ENCODE measurements at regions not wholly inside any gene's neighbourhood (a gene's known extent, or its start where the extent isn't known, plus 50 kb on each side); places are given as distances from the start of the nearest gene placed in this dataset.
"Not testable (repeated sequence)": the region's sequence is repeated elsewhere in the genome, so short reads cannot be mapped to it uniquely, and the experiment has no call there.

DNA sequence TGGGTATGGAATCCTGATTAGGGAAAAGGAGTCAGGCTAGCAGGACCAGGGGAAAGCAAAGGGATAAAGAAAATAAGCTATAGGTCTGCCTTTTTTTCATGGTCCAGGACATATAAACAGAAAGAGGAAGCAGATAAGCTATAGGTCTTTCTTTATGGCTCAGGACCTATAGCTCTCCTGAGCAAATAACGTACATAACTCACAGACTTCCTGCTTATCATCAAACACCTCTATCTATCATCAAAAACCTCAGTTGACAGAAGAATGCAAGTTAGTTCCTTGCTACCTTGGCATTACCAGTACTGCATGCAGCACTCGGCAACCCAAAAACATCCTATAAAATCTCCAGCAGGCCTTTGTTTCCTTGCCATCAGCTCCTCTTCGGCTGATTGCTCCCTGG, 238.7 kb upstream of the OR4E1 start:
- no peak for DNase-seq (ENCODE audit: low read depth)

DNA sequence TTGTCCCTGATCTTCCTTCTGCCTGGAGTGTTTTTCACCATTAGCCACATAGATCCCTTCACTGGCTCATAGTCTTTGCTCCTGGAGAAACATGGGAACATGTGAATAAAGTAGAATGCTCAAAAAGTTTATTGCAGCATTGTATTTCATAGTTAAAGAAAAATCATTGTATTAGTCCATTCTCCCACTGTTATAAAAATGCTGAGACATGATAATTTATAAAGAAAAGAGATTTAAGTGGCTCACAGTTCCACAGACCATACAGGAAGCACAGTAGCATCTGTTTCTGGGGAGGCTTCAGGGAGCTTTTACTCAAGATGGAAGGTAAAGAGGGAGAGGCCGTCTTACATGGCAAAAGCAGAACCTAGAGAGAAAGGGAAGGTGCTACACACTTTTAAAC, 238.3 kb upstream of the OR4E1 start:
- DNase-seq (ENCODE audit: low read depth): no peak

DNA sequence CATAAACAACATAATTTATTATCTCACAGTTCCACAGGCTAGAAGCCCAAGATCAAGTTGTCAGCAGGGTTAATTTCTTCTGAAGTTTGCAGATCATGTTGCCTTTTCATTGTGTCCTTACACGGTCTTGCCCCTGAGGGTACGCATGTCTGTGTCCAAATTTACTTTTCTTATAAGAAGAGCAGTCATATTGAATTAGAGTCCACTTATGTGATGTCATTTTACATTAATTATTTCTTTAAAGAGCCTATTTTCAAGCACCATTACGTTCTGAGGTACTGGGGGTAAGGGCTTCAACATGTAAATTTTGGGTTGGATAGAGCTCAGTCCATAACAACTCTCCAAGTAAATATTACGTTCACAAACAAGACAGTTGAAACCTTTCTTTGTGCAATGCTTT, 236.6 kb upstream of the OR4E1 start:
- DNase-seq (ENCODE audit: low read depth): no peak

DNA sequence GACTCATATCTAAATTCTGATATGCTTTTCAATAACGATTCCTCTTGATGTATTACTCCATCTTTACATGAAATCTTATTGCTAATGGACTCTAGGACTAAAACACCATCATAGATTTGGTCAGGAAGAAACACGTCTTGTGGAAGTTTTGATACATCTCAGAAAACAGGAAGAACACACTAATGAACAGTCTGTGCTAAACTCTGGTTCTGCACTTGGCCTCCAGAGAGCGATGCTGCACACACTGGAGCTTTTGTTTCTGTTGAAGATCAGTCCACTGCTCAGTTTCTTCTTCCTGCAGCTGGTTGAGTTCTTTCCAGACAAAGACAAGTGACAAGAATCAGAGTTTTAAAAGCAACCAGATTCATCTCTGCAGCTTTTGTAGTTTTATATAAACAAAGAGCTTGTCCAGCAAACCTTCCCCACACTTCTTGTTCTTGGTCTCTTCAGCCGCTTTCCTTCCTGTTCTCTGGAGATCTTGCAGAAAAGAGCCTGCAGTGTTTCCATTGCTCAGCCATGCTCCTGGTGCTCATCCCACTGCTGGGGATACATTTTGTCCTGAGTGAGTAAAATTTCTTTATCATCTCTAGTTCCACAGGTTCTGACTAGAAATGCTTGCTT, 229.1 kb upstream of the OR4E1 start:
- DNase-seq (ENCODE audit: low read depth): no peak

DNA sequence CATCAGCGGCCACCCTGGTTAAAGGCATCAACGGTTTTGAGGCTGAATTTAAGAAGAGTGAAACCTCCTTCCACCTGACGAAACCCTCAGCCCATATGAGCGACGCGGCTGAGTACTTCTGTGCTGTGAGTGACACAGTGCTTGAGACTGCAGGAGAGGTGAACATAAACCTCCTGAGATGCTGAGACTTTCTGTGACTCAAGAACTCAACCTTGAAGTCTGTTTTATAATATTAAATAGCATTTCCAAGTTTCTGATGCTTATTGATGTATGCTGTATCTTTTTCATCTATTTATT, 221.2 kb upstream of the OR4E1 start:
- not testable (repeated sequence) for DNase-seq (ENCODE audit: low read depth)

DNA sequence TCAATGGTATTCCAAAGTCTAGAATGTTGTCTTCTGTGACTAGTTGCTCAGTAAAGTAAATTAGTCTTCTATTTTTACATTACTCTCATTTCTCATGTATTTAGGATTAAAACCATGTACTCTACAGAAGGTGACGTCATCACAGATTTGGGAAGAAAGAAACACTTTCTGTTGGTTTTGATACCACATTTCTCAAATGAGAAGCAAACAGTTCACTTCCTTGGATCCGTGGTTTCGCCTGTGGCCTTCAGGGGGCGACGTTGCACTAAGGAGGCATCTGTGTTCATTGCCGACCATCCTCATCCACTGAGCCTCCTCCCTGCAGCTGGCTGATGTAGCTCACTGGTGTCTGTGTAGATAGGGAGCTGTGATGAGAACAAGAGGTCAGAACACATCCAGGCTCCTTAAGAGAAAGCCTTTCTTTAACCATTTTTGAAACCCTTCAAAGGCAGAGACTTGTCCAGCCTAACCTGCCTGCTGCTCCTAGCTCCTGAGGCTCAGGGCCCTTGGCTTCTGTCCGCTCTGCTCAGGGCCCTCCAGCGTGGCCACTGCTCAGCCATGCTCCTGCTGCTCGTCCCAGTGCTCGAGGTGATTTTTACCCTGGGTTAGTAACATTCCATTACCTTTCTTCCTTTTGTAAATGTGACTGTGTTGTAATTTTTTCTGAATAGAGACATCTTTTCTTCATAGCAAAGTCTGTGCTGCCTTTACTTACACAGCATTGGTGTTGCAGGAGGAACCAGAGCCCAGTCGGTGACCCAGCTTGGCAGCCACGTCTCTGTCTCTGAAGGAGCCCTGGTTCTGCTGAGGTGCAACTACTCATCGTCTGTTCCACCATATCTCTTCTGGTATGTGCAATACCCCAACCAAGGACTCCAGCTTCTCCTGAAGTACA, 220.6 kb upstream of the OR4E1 start:
- no peak for DNase-seq (ENCODE audit: low read depth)

DNA sequence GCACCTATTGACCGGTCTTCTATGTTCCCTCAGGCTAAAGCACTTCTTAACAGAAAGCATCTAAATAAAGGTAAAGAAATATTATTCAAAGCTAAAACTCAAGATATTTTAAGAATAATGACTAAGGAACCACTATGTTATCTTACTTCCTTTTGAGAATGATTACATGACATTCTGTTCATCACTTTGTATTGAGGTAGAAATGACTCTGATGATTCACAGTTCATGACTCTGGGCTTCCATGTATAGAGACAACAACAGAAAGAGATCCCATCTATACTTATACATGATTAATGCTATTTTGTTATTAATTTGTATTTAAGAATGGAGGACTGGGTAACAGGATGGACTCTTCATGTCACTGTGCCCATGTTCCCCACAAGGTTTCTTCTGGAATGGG, 218.3 kb upstream of the OR4E1 start:
- DNase-seq (ENCODE audit: low read depth): no peak

DNA sequence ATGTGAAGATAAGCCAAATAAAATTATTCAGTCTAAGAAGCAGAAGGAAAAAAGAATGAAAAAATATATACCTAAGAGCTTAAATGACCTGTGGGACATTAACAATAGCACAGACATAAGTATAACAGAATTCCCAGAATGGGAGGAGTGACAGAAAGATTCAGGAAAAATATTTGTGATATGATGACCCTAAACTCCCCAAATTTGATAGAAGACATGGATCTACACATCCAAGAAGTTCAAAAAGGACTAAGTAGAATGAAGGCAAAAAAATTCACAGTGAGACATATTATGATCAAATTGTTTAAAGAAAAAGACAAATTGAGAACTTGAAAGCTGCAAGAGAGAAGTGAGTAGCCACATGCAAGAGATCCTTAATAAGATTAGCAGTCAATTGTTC, 211.4 kb upstream of the OR4E1 start:
- DNase-seq (ENCODE audit: low read depth): no peak

DNA sequence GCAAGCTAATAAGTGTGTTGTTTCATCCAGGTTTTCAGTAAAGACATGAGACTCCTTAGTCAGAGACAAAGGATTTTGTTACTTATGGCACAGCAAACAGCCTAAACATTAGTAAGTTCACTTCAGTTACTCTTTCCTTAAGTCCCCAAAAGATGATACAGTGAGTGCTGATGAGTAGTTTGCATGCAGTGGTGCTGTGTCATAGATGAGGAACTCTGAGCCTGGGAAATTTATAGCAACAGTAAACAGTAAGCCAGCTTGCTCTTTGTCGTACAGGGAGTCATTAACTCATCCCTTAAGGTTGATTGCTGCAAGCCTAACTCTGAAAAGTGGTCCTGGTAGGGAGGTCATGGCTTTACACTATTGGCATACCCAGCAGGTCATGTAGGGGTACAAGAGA, 208.6 kb upstream of the OR4E1 start:
- no peak for DNase-seq (ENCODE audit: low read depth)

DNA sequence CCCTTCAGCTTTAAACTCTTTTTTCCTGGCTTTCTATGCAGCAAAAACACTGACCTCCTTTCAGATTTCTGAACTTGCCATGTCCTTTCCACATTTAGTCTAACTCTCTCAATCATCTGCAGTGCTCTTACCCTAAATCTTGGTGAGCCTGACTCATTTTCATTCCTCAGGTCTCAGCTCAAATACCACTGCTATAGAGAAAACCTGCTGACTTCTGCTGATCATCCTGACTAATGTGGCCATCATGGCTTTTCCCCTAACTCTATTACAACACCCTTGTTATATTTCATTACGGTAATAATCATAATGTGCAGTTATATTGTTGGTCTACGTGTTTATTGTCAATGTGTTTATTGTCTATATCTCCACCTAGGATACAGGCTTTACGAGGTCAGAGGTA, 207.3 kb upstream of the OR4E1 start:
- DNase-seq (ENCODE audit: low read depth): no peak

DNA sequence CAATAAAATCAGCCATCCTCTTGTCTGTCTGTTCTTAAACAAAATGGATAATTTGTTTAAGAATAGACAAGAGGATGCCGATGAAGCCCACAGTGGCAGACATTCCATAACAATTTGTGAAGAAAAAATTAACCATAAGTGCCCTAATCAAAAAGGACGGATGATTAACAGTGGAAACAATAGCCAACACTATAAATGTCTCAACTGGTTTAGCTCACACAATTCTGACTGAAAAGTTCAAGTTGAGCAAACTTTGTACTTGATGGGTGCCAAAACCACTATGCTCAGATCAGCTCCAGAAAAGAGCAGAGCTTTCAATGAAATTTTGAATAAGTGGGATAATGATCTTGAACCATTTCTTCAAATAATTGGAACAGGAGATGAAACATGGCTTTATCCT, 202.2 kb upstream of the OR4E1 start:
- no peak for DNase-seq (ENCODE audit: low read depth)

DNA sequence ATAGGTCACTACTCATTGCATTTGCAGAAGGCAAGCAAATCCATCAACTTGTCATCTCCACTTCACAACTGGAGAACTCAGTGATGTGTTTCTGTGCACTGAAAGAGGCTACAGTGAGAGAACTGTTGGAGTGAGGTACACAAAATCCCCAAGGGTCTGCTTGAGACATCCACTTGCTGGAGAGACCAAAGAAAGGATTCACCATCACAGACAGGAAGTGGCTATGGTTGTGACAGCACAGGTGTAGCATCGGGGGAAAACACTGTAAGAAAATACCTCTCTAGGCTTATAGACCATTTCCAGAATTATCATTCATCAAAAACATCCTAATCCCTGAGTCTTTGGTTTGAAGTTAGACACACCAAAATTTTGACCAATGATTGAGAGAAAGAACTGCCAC, 201.3 kb upstream of the OR4E1 start:
- no peak for DNase-seq (ENCODE audit: low read depth)

DNA sequence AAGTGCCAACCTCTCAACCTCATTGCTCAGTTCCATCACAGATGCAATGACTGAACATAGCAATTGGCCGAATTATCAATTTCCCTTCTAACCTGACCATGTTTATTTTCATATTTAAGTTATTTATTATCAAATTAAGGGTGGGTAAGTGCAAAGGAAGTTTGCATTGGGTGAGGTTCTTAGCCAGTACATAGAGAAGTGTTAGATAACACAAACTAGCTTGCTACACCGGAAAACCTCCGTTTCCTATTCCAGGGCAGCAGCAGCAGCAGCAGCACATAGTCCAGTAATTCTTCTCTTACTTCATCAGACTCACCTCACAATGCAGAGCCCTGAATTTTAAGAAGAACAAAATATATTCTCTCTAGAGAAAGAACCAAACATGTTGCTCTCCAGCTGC, 200.5 kb upstream of the OR4E1 start:
- DNase-seq (ENCODE audit: low read depth): no peak

DNA sequence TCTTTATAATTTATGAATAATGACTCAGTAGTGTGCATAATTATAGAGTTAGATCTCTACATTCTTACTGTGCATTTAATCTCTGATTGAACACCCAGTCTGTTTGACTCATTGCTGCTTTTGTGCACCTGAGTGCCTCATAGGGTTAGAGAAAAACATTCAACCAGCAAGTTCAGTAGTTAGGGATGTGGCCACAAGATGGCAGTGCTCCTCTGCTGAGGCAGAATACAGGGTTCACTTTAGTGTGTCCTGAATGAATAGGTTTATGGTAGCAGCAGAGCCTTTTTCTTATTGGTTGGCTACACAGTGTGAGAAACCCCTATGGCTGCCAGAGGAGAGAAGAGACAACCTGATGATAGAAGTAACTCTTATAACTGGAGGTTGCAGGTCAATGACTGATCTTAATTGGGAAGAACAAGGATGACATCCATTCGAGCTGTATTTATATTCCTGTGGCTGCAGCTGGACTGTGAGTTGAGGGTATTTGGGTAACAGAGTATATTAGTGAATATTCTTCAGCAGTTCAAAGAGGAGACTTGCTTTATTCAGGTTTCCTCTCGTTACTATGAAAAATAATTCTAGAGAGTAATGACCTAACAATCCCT, 194.9 kb upstream of the OR4E1 start:
- peak; percentile 25 for DNase-seq (ENCODE audit: low read depth)

DNA sequence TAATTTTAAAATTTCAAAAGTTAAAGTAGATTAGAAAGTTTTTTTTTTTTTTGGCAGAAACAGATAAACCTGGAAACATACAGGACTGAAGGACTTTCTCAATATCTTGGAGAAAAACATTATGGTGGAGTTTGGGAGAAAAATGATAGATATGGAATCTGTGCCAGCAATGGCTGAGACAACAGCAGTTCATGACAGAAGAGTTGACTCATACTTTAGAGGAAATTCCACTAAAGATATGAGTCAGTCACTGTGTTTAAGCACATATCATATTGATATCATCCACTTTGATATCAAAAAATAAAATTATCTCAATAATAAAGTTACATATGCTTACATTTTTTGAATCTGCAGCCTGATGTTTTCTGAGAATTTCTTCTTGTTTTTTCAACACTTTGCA, 193.9 kb upstream of the OR4E1 start:
- DNase-seq (ENCODE audit: low read depth): peak; percentile 22

DNA sequence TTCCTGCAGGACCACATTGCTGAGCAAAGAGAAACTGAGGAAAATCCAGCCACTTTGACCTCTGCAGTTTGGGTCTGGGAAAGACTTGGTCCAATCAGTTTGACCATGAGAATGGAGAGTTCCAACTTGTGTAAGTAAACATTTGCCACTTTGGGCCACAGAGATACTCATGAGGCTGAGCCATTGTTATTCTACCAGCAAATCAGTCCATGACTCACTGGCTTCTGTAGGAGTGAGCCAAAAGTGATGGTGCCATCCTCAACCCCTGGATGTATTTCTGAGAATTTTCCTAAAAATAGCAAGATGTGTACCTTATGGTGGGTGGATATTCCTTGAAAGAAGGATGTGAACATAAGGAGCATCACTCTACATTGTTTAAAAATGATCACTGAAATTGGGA, 192.9 kb upstream of the OR4E1 start:
- DNase-seq (ENCODE audit: low read depth): peak; percentile 14

DNA sequence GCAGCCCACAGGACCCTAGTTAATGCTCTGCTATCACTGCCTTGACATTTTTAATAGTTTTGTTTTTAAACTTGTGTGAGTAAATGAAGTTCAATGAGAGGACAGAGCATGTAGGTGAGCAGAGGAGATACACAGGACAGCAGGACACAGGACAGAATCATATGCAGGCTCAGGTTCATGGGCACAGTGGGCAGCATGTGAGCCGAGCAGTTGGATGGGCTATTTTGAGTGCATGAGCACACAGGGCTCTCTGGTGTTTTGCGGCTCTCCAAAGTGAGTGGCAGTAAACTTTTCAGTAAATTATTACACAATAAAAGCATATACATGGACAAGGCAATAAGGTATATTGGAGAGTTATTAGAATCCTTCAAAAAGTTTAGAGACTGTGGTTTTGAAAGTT, 189.7 kb upstream of the OR4E1 start:
- DNase-seq (ENCODE audit: low read depth): no peak

DNA sequence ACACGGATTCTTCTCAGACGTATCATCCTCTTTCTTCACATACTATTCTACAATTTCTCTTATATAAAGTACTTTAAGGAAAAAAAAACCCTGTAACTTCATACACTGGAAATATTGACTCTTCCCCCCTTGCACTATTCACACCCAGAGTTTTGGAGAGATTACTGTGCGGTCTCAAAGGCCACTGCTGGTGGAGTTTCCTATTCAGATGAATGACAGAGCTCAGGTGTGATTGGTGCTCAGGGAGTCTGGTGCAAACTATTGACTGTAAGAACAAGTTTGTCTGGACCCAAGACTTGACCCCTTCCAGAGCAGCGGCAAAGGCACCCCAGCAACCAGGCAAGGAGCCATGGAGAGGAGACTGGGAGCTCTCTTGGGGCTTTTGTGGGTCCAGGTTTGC, 187.5 kb upstream of the OR4E1 start:
- DNase-seq (ENCODE audit: low read depth): no peak

DNA sequence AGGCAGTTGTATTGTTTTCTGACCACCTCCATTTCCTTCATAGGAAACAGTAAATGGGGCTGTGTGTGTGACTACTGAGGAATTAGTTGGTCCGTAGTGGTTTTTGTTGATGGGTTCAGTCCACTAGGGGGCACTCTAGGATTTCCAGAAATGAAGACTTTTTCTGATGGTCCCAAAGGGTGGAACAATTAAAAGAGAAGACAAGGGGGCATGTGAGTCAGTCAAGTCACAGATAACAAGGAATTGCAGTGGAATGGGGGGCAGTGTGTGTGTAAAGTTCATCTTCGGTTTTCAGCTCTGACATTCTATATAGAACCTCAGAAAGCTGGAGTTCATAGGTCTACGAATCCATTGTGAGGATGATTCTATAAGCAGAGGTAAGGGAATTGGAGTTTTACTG, 186.6 kb upstream of the OR4E1 start:
- DNase-seq (ENCODE audit: low read depth): peak; percentile 29

DNA sequence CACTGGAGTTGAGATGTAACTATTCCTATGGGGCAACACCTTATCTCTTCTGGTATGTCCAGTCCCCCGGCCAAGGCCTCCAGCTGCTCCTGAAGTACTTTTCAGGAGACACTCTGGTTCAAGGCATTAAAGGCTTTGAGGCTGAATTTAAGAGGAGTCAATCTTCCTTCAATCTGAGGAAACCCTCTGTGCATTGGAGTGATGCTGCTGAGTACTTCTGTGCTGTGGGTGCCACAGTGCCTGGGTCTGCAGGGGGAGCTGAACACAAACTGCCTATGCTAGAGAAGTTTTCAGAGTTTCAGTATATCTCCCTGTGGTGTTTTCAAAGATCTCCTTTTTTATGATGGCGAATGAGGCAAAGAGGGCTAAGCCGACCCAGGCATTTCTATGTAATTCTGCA, 179.2 kb upstream of the OR4E1 start:
- DNase-seq (ENCODE audit: low read depth): no peak

DNA sequence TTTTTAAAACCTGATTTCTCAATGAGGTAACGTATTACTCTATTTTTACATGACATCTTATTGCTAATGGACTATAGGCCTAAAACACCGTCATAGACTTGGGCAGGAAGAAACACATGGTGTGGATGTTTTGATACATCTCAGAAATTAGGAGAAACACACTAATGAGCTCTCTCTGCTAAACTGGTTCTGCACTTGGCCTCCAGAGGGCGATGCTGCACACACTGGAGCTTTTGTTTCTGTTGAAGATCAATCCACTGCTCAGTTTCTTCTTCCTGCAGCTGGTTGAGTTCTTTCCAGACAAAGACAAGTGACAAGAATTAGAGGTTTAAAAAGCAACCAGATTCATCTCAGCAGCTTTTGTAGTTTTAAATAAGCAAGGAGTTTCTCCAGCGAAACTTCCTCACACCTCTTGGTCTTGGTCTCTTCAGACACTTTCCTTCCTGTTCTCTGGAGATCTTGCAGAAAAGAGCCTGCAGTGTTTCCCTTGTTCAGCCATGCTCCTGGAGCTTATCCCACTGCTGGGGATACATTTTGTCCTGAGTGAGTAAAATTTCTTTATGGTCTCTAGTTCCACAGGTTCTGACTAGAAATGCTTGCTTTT, 178.5 kb upstream of the OR4E1 start:
- peak; percentile 15 for DNase-seq (ENCODE audit: low read depth)

DNA sequence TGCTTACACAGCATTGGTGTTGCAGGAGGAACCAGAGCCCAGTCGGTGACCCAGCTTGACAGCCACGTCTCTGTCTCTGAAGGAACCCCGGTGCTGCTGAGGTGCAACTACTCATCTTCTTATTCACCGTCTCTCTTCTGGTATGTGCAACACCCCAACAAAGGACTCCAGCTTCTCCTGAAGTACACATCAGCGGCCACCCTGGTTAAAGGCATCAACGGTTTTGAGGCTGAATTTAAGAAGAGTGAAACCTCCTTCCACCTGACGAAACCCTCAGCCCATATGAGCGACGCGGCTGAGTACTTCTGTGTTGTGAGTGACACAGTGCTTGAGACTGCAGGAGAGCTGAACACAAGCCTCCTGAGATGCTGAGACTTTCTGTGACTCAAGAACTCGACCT, 173.3 kb upstream of the OR4E1 start:
- DNase-seq (ENCODE audit: low read depth): not testable (repeated sequence)
